ENCODE measurements at regions not wholly inside any gene's neighbourhood (a gene's known extent, or its start where the extent isn't known, plus 50 kb on each side); places are given as distances from the start of the nearest gene placed in this dataset.

- Histone ChIP-seq H3K79me2 (ENCODE audit: insufficient read depth) (no peaks in the 10 kb centered on the region), H3K9me3 (no peaks in the 10 kb centered on the region), H3F3A (replicated peaks; ENCODE audit: insufficient read depth) (no peaks in the 10 kb centered on the region), H3K36me3 (replicated peaks in 1 of 2; ENCODE audit: control insufficient read depth in 1 of 2, insufficient read depth in 2 of 2, low read length in 1 of 2) (no peaks in the 10 kb centered on the region), H4K20me1 (ENCODE audit: insufficient read depth) (no peaks in the 10 kb centered on the region), H3K9me2 (no peaks in the 10 kb centered on the region), H3K27ac (ENCODE audit: low read depth in 2 of 2, low read length in 1 of 2) (no peak overlapping the region), H3K9ac (no peak overlapping the region), H3K4me2 (no peak overlapping the region), H2AFZ (ENCODE audit: low read depth) (no peak overlapping the region), H3K4me1 (ENCODE audit: control insufficient read depth in 1 of 2, insufficient read depth in 2 of 2, low read depth in 1 of 2, low read length in 1 of 2) (no peaks in the 10 kb centered on the region), H3K4me3 (ENCODE audit: low read depth in 2 of 2, low read length in 1 of 2) (no peak overlapping the region), H3K27me3 (ENCODE audit: insufficient read depth) (no peaks in the 10 kb centered on the region)
- ChIA-PET POLR2A (no interaction called here), CTCF (no interaction called here)
- DNase-seq: no peak
- TF ChIP-seq YY1 (IDR thresholded peaks at IDR 0.05; ENCODE audit: low read depth) (no peak), SIN3A (IDR thresholded peaks at IDR 0.05; ENCODE audit: borderline replicate concordance, low read depth, low read length) (no peak), RXRA (IDR thresholded peaks at IDR 0.05; ENCODE audit: borderline replicate concordance, low read depth) (no peak), JUND (IDR thresholded peaks at IDR 0.05) (no peak), FOXJ3 (CRISPR knock-in tag; IDR thresholded peaks at IDR 0.05) (no peak), CTCF (IDR thresholded peaks at IDR 0.05) (no peak), MAX (IDR thresholded peaks at IDR 0.05; ENCODE audit: low read depth) (no peak), TCF12 (IDR thresholded peaks at IDR 0.05) (no peak), NFIC (IDR thresholded peaks at IDR 0.05; ENCODE audit: borderline replicate concordance) (no peak), GABPA (IDR thresholded peaks at IDR 0.05; ENCODE audit: low read depth) (no peak), RAD21 (IDR thresholded peaks at IDR 0.05; ENCODE audit: low read length) (no peak), GATA2 (CRISPR knock-in tag; IDR thresholded peaks at IDR 0.05) (no peak), PBX3 (IDR thresholded peaks at IDR 0.05) (no peak)
- 35% methylated on average over 19 of the region's 19 CpGs for WGBS (ENCODE audit: low lambda C conversion rate)
Observed at GRCh38 chr7:42794673-42795072, 117.2 kb downstream of the C7orf25 start.

- H2AFZ ChIP-seq (ENCODE audit: low read depth): no peak overlapping the region
Observed at GRCh38 chr7:42792841-42793240, 119.0 kb downstream of the C7orf25 start.

More at GRCh38 chr7:42792841-42793240, 119.0 kb downstream of the C7orf25 start:
- Histone ChIP-seq H3F3A (replicated peaks; ENCODE audit: insufficient read depth) (no peaks in the 10 kb centered on the region), H3K9ac (no peak overlapping the region), H3K27me3 (ENCODE audit: insufficient read depth) (no peaks in the 10 kb centered on the region), H3K4me1 (ENCODE audit: control insufficient read depth in 1 of 2, insufficient read depth in 2 of 2, low read depth in 1 of 2, low read length in 1 of 2) (no peaks in the 10 kb centered on the region), H3K4me2 (no peak overlapping the region), H3K9me3 (no peaks in the 10 kb centered on the region), H3K9me2 (no peaks in the 10 kb centered on the region), H3K79me2 (ENCODE audit: insufficient read depth) (no peaks in the 10 kb centered on the region), H3K27ac (ENCODE audit: low read depth in 2 of 2, low read length in 1 of 2) (no peak overlapping the region), H4K20me1 (ENCODE audit: insufficient read depth) (no peaks in the 10 kb centered on the region), H3K36me3 (replicated peaks in 1 of 2; ENCODE audit: control insufficient read depth in 1 of 2, insufficient read depth in 2 of 2, low read length in 1 of 2) (no peaks in the 10 kb centered on the region), H3K4me3 (ENCODE audit: low read depth in 2 of 2, low read length in 1 of 2) (no peak overlapping the region)
- no peak for TF ChIP-seq SIN3A (IDR thresholded peaks at IDR 0.05; ENCODE audit: borderline replicate concordance, low read depth, low read length)
- no peak for TF ChIP-seq YY1 (IDR thresholded peaks at IDR 0.05; ENCODE audit: low read depth)
- no peak for TF ChIP-seq RFX5 (IDR thresholded peaks at IDR 0.05; ENCODE audit: low read length)
- TF ChIP-seq CHD2 (IDR thresholded peaks at IDR 0.05; ENCODE audit: low read length, partially characterized antibody): no peak
- ChIA-PET POLR2A (no interaction called here), CTCF (interaction anchor here (0.8 kb wide), 1 partner anchor 51 kb away, joined by 3 read pairs; no protein-coding TSS in a partner anchor)
- DNase-seq: no peak
- whole genome bisulfite sequencing (ENCODE audit: low lambda C conversion rate): under 1% methylated on average over 3 of the region's 3 CpGs

All from SK-N-SH (cell line).